ENCODE measurements at regions not wholly inside any gene's neighbourhood (a gene's known extent, or its start where the extent isn't known, plus 50 kb on each side); places are given as distances from the start of the nearest gene placed in this dataset.

- no peaks in the 10 kb centered on the region for H3K27me3 ChIP-seq (replicated peaks)
Observed at GRCh38 chr2:153091344-153091743, 372.9 kb downstream of the ARL6IP6 start.

GRCh38 chr2:153079315-153079714 lies 360.9 kb downstream of the ARL6IP6 start:
- Histone ChIP-seq H3K4me3 (no peak overlapping the region), H3K27me3 (replicated peaks) (no peaks in the 10 kb centered on the region), H3K27ac (no peak overlapping the region), H3K36me3 (no peaks in the 10 kb centered on the region), H3K4me1 (replicated peaks) (no peaks in the 10 kb centered on the region), H3K9me3 (replicated peaks) (no peaks in the 10 kb centered on the region)
- no peak for DNase-seq (ENCODE audit: low read depth in 1 of 2, low spot score in 2 of 2)

More at GRCh38 chr2:153091344-153091743, 372.9 kb downstream of the ARL6IP6 start:
- no peak for DNase-seq (ENCODE audit: low read depth in 1 of 2, low spot score in 2 of 2)
- no peaks in the 10 kb centered on the region for H3K36me3 ChIP-seq
- H3K27ac ChIP-seq: no peak overlapping the region
- no peaks in the 10 kb centered on the region for H3K4me1 ChIP-seq (replicated peaks)
- H3K9me3 ChIP-seq (replicated peaks): no peaks in the 10 kb centered on the region
- no peak overlapping the region for H3K4me3 ChIP-seq

- Histone ChIP-seq H3K9me3 (replicated peaks) (no peaks in the 10 kb centered on the region), H3K4me1 (replicated peaks) (no peaks in the 10 kb centered on the region), H3K36me3 (no peaks in the 10 kb centered on the region), H3K27me3 (replicated peaks) (no peaks in the 10 kb centered on the region), H3K27ac (no peak overlapping the region), H3K4me3 (no peak overlapping the region)
- peak in 1 of 2 experiments; percentile 4 for DNase-seq (ENCODE audit: low read depth in 1 of 2, low spot score in 2 of 2)
Observed at GRCh38 chr2:153077311-153077710, 358.9 kb downstream of the ARL6IP6 start.

- Histone ChIP-seq H3K27ac (no peak overlapping the region), H3K4me1 (replicated peaks) (no peaks in the 10 kb centered on the region), H3K4me3 (no peak overlapping the region), H3K36me3 (no peaks in the 10 kb centered on the region), H3K9me3 (replicated peaks) (no peaks in the 10 kb centered on the region), H3K27me3 (replicated peaks) (0 out of 2 replicates have a peak, but pooled peaks cover 2% of the 10 kb centered on the region)
- no peak for DNase-seq (ENCODE audit: low read depth in 1 of 2, low spot score in 2 of 2)
Observed at GRCh38 chr2:153074207-153074606, 355.8 kb downstream of the ARL6IP6 start.

- no peaks in the 10 kb centered on the region for H3K4me1 ChIP-seq (replicated peaks)
- no peaks in the 10 kb centered on the region for H3K36me3 ChIP-seq
- DNase-seq (ENCODE audit: low read depth in 1 of 2, low spot score in 2 of 2): no peak
- H3K27me3 ChIP-seq (replicated peaks): 0 out of 2 replicates have a peak, but pooled peaks cover 2% of the 10 kb centered on the region
- no peaks in the 10 kb centered on the region for H3K9me3 ChIP-seq (replicated peaks)
- H3K27ac ChIP-seq: no peak overlapping the region
- H3K4me3 ChIP-seq: no peak overlapping the region
Observed at GRCh38 chr2:153072813-153073212, 354.4 kb downstream of the ARL6IP6 start.

GRCh38 chr2:153072077-153072476 lies 353.7 kb downstream of the ARL6IP6 start:
- H3K4me1 ChIP-seq (replicated peaks): no peaks in the 10 kb centered on the region

GRCh38 chr2:153071090-153071489 lies 352.7 kb downstream of the ARL6IP6 start:
- DNase-seq (ENCODE audit: low read depth in 1 of 2, low spot score in 2 of 2): no peak

More at GRCh38 chr2:153072077-153072476, 353.7 kb downstream of the ARL6IP6 start:
- Histone ChIP-seq H3K27me3 (replicated peaks) (0 out of 2 replicates have a peak, but pooled peaks cover 2% of the 10 kb centered on the region), H3K36me3 (no peaks in the 10 kb centered on the region), H3K4me3 (no peak overlapping the region), H3K27ac (no peak overlapping the region), H3K9me3 (replicated peaks) (no peaks in the 10 kb centered on the region)
- DNase-seq (ENCODE audit: low read depth in 1 of 2, low spot score in 2 of 2): no peak

GRCh38 chr2:153068915-153069314 lies 350.5 kb downstream of the ARL6IP6 start:
- Histone ChIP-seq H3K27ac (no peak overlapping the region), H3K36me3 (no peaks in the 10 kb centered on the region), H3K4me1 (replicated peaks) (no peaks in the 10 kb centered on the region), H3K27me3 (replicated peaks) (0 out of 2 replicates have a peak, but pooled peaks cover 2% of the 10 kb centered on the region), H3K9me3 (replicated peaks) (no peaks in the 10 kb centered on the region), H3K4me3 (no peak overlapping the region)
- no peak for DNase-seq (ENCODE audit: low read depth in 1 of 2, low spot score in 2 of 2)

More at GRCh38 chr2:153071090-153071489, 352.7 kb downstream of the ARL6IP6 start:
- no peaks in the 10 kb centered on the region for H3K36me3 ChIP-seq
- H3K4me3 ChIP-seq: no peak overlapping the region
- H3K27me3 ChIP-seq (replicated peaks): 0 out of 2 replicates have a peak, but pooled peaks cover 2% of the 10 kb centered on the region
- no peaks in the 10 kb centered on the region for H3K9me3 ChIP-seq (replicated peaks)
- no peak overlapping the region for H3K27ac ChIP-seq
- no peaks in the 10 kb centered on the region for H3K4me1 ChIP-seq (replicated peaks)

GRCh38 chr2:153068052-153068451 lies 349.6 kb downstream of the ARL6IP6 start:
- no peak overlapping the region for H3K4me3 ChIP-seq
- no peak for DNase-seq (ENCODE audit: low read depth in 1 of 2, low spot score in 2 of 2)
- H3K9me3 ChIP-seq (replicated peaks): no peaks in the 10 kb centered on the region
- H3K27me3 ChIP-seq (replicated peaks): 0 out of 2 replicates have a peak, but pooled peaks cover 2% of the 10 kb centered on the region
- H3K36me3 ChIP-seq: no peaks in the 10 kb centered on the region
- no peaks in the 10 kb centered on the region for H3K4me1 ChIP-seq (replicated peaks)
- H3K27ac ChIP-seq: no peak overlapping the region

- DNase-seq (ENCODE audit: low read depth in 1 of 2, low spot score in 2 of 2): peak; percentile 46 to 73
- Histone ChIP-seq H3K36me3 (no peaks in the 10 kb centered on the region), H3K9me3 (replicated peaks) (no peaks in the 10 kb centered on the region), H3K27ac (peak overlapping the region; percentile 6; the same call in 1 of the 2 replicates), H3K27me3 (replicated peaks) (no peaks in the 10 kb centered on the region), H3K4me3 (no peak overlapping the region), H3K4me1 (replicated peaks) (peaks cover 10% of the 10 kb centered on the region)
Observed at GRCh38 chr2:153059338-153060052, 341.1 kb downstream of the ARL6IP6 start.

GRCh38 chr2:153057743-153058142 lies 339.3 kb downstream of the ARL6IP6 start:
- H3K27me3 ChIP-seq (replicated peaks): no peaks in the 10 kb centered on the region
- no peak overlapping the region for H3K4me3 ChIP-seq
- H3K9me3 ChIP-seq (replicated peaks): no peaks in the 10 kb centered on the region
- no peak for DNase-seq (ENCODE audit: low read depth in 1 of 2, low spot score in 2 of 2)
- no peak overlapping the region for H3K27ac ChIP-seq
- no peaks in the 10 kb centered on the region for H3K36me3 ChIP-seq
- peaks cover 10% of the 10 kb centered on the region for H3K4me1 ChIP-seq (replicated peaks)

GRCh38 chr2:153055182-153055581 lies 336.8 kb downstream of the ARL6IP6 start:
- no peaks in the 10 kb centered on the region for H3K27me3 ChIP-seq (replicated peaks)
- H3K4me1 ChIP-seq (replicated peaks): peaks cover 8% of the 10 kb centered on the region
- H3K9me3 ChIP-seq (replicated peaks): no peaks in the 10 kb centered on the region; the same call in 1 of the 2 replicates
- no peak for DNase-seq (ENCODE audit: low read depth in 1 of 2, low spot score in 2 of 2)
- H3K36me3 ChIP-seq: no peaks in the 10 kb centered on the region
- H3K27ac ChIP-seq: no peak overlapping the region
- no peak overlapping the region for H3K4me3 ChIP-seq

- Histone ChIP-seq H3K9me3 (replicated peaks) (no peaks in the 10 kb centered on the region; the same call in 1 of the 2 replicates), H3K4me3 (no peak overlapping the region), H3K27me3 (replicated peaks) (no peaks in the 10 kb centered on the region), H3K4me1 (replicated peaks) (no peaks in the 10 kb centered on the region), H3K36me3 (no peaks in the 10 kb centered on the region), H3K27ac (no peak overlapping the region)
- DNase-seq (ENCODE audit: low read depth in 1 of 2, low spot score in 2 of 2): no peak
Observed at GRCh38 chr2:153052807-153053559, 334.6 kb downstream of the ARL6IP6 start.

GRCh38 chr2:153047220-153047619 lies 328.8 kb downstream of the ARL6IP6 start:
- no peak overlapping the region for H3K27ac ChIP-seq
- no peak overlapping the region for H3K4me3 ChIP-seq
- DNase-seq (ENCODE audit: low read depth in 1 of 2, low spot score in 2 of 2): no peak
- no peaks in the 10 kb centered on the region for H3K36me3 ChIP-seq
- no peaks in the 10 kb centered on the region; the same call in 1 of the 2 replicates for H3K9me3 ChIP-seq (replicated peaks)
- no peaks in the 10 kb centered on the region for H3K4me1 ChIP-seq (replicated peaks)
- H3K27me3 ChIP-seq (replicated peaks): no peaks in the 10 kb centered on the region
